ENCODE measurements at regions not wholly inside any gene's neighbourhood (a gene's known extent, or its start where the extent isn't known, plus 50 kb on each side); places are given as distances from the start of the nearest gene placed in this dataset.

- TF ChIP-seq, protein P1, sequence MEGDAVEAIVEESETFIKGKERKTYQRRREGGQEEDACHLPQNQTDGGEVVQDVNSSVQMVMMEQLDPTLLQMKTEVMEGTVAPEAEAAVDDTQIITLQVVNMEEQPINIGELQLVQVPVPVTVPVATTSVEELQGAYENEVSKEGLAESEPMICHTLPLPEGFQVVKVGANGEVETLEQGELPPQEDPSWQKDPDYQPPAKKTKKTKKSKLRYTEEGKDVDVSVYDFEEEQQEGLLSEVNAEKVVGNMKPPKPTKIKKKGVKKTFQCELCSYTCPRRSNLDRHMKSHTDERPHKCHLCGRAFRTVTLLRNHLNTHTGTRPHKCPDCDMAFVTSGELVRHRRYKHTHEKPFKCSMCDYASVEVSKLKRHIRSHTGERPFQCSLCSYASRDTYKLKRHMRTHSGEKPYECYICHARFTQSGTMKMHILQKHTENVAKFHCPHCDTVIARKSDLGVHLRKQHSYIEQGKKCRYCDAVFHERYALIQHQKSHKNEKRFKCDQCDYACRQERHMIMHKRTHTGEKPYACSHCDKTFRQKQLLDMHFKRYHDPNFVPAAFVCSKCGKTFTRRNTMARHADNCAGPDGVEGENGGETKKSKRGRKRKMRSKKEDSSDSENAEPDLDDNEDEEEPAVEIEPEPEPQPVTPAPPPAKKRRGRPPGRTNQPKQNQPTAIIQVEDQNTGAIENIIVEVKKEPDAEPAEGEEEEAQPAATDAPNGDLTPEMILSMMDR (IDR thresholded peaks at IDR 0.05), result no peak
- TF ChIP-seq POLR2A (IDR thresholded peaks at IDR 0.05), result no peak
Observed at GRCh38 chrX:99938464-99938863, 471.6 kb downstream of the PCDH19 start.

Measured in adrenal gland (tissue), 5 donors.